IMR-90 (cell line): ENCODE measurements at regions not wholly inside any gene's neighbourhood (a gene's known extent, or its start where the extent isn't known, plus 50 kb on each side); places are given as distances from the start of the nearest gene placed in this dataset.

Experiments
- ATAC-seq: fragments of 200-7000 bp; cut with Tn5 transposase; 2 replicates; pipeline ENCODE4 v1.9.1; 2020; ENCODE audit warnings: low read depth, mild to moderate bottlenecking, moderate library complexity
- BruUV-seq: library from RNA; stranded (reverse); fragments of 400-500 nt; replicated peaks from 2 replicates; lab custom pipeline; 2021; lab: Mats Ljungman, UMichigan
- CTCF ChIA-PET: fragments of 300-600 bp; formaldehyde crosslinking; extraction: SDS; loops from one replicate; lab custom pipeline; 2021; ENCODE audit warnings: antibody characterized with exemption; lab: Yijun Ruan, JAX
- POLR2A ChIA-PET: fragments of 300-600 bp; sonication (Branson Sonifier 250); formaldehyde crosslinking; loops from one replicate; lab custom pipeline; 2022; ENCODE audit warnings: antibody characterized with exemption; ENCODE audit not compliant: unreplicated experiment; lab: Charles Lee
- DNase-seq: peaks from one replicate; pipeline ENCODE4 v3.0.0; 2013
- H2AFZ ChIP-seq: replicated peaks from 2 replicates; pipeline ENCODE3; 2013; ENCODE audit warnings: low read length, mild to moderate bottlenecking; ENCODE audit not compliant: poor library complexity
- H2AK5ac ChIP-seq: 2 replicates; pipeline ENCODE4 v1.6.1; 2013; ENCODE audit warnings: low read depth, low read length, inconsistent platforms
- H2AK9ac ChIP-seq: replicated peaks from 2 replicates; pipeline ENCODE3; 2013; ENCODE audit warnings: mild to moderate bottlenecking, low read depth, low read length, moderate library complexity; ENCODE audit not compliant: poor library complexity
- H2BK120ac ChIP-seq: 2 replicates; pipeline ENCODE4 v1.6.1; 2013; ENCODE audit warnings: low read depth, low read length, inconsistent platforms
- H2BK15ac ChIP-seq: 3 replicates; pipeline ENCODE4 v1.6.1; 2013; ENCODE audit warnings: low read depth, low read length, inconsistent platforms
- H2BK20ac ChIP-seq: 2 replicates; pipeline ENCODE4 v1.6.1; 2013; ENCODE audit warnings: low read depth, mild to moderate bottlenecking, inconsistent platforms, low read length, moderate library complexity
- H2BK5ac ChIP-seq: 2 replicates; pipeline ENCODE4 v1.6.1; 2013; ENCODE audit warnings: mild to moderate bottlenecking, low read depth, low read length, inconsistent platforms; ENCODE audit not compliant: poor library complexity, severe bottlenecking
- H3K14ac ChIP-seq: replicated peaks from 2 replicates; pipeline ENCODE4 v1.6.1; 2013; ENCODE audit warnings: low read depth, low read length, inconsistent platforms
- H3K18ac ChIP-seq: 2 replicates; pipeline ENCODE4 v1.6.1; 2013; ENCODE audit warnings: low read depth, low read length, control low read depth
- H3K23ac ChIP-seq: 2 replicates; pipeline ENCODE4 v1.6.1; 2013; ENCODE audit warnings: low read depth, low read length, inconsistent platforms
- H3K27ac ChIP-seq: 2 replicates; pipeline ENCODE4 v1.5.1; 2013; ENCODE audit warnings: mild to moderate bottlenecking, control low read depth, low read length; ENCODE audit not compliant: insufficient read depth
- H3K27me3 ChIP-seq: 2 replicates; pipeline ENCODE4 v1.6.1; 2013; ENCODE audit warnings: low read length; ENCODE audit not compliant: control insufficient read depth, insufficient read depth
- H3K36me3 ChIP-seq: 2 replicates; pipeline ENCODE4 v1.6.1; 2013; ENCODE audit warnings: low read length, mixed read lengths; ENCODE audit not compliant: control insufficient read depth, insufficient read depth
- H3K4ac ChIP-seq: 2 replicates; pipeline ENCODE4 v1.6.1; 2013; ENCODE audit warnings: low read depth, low read length, inconsistent platforms
- H3K4me1 ChIP-seq: 2 replicates; pipeline ENCODE4 v1.6.1; 2013; ENCODE audit warnings: low read length, mixed read lengths; ENCODE audit not compliant: control insufficient read depth, insufficient read depth
- H3K4me2 ChIP-seq: 2 replicates; pipeline ENCODE4 v1.6.1; 2013; ENCODE audit warnings: low read depth, mild to moderate bottlenecking, control low read depth, low read length, moderate library complexity
- H3K4me3 ChIP-seq: 2 replicates; pipeline ENCODE4 v1.5.1; 2013; ENCODE audit warnings: low read depth, mild to moderate bottlenecking, control low read depth, low read length, moderate library complexity; ENCODE audit not compliant: insufficient read depth
- H3K56ac ChIP-seq: 2 replicates; pipeline ENCODE4 v1.6.1; 2013; ENCODE audit warnings: low read length, inconsistent platforms; ENCODE audit not compliant: insufficient read depth; ENCODE audit errors: extremely low read depth
- H3K79me1 ChIP-seq, 2 experiments: 2 replicates each; pipeline ENCODE4 v1.6.1; 2013; ENCODE audit warnings: low read length in 2 of 2, inconsistent platforms in 1 of 2, low read depth in 1 of 2
- H3K9ac ChIP-seq: 2 replicates; pipeline ENCODE4 v1.6.1; 2013; ENCODE audit warnings: low read depth, low read length, control low read depth
- H3K9me1 ChIP-seq: 2 replicates; pipeline ENCODE4 v1.6.1; 2013; ENCODE audit warnings: low read length, inconsistent platforms; ENCODE audit not compliant: insufficient read depth
- H3K9me3 ChIP-seq: 2 replicates; pipeline ENCODE4 v1.6.1; 2013; ENCODE audit warnings: low read length; ENCODE audit not compliant: control insufficient read depth, insufficient read depth
- H4K20me1 ChIP-seq: 2 replicates; pipeline ENCODE4 v1.6.1; 2013; ENCODE audit warnings: low read length, inconsistent platforms; ENCODE audit not compliant: insufficient read depth
- H4K5ac ChIP-seq: 2 replicates; pipeline ENCODE4 v1.6.1; 2013; ENCODE audit warnings: mild to moderate bottlenecking, low read depth, low read length, control low read depth
- H4K8ac ChIP-seq, 2 experiments: 2 replicates each; pipeline ENCODE4 v1.6.1; 2013; ENCODE audit warnings: low read depth in 2 of 2, low read length in 2 of 2, control low read depth in 1 of 2, inconsistent platforms in 1 of 2
- H4K91ac ChIP-seq: 2 replicates; pipeline ENCODE4 v1.6.1; 2013; ENCODE audit warnings: low read depth, low read length, inconsistent platforms; ENCODE audit not compliant: insufficient read depth
- CEBPB ChIP-seq: IDR thresholded peaks from 2 replicates; pipeline ENCODE4 v1.6.1; 2012; ENCODE audit warnings: low read depth, low read length, improper control_type of control experiment
- MAFK ChIP-seq: IDR thresholded peaks from 2 replicates; pipeline ENCODE4 v1.6.1; 2012; ENCODE audit warnings: low read depth, low read length, improper control_type of control experiment
- MXI1 ChIP-seq: IDR thresholded peaks from 2 replicates; pipeline ENCODE4 v1.6.1; 2012; ENCODE audit warnings: low read depth, mild to moderate bottlenecking, low read length, moderate library complexity, borderline replicate concordance
- NFE2L2 ChIP-seq: fragments of 150-350 bp; IDR thresholded peaks from 2 replicates; pipeline ENCODE4 v1.6.1; 2016; ENCODE audit warnings: low read depth, mild to moderate bottlenecking, low read length
- WGBS, 2 experiments: methylation state at CpG; one replicate each; pipeline versions ENCODE4 v1.1.5 to v1.1.7; 2013; ENCODE audit warnings: missing lambda C conversion rate in 2 of 2; ENCODE audit not compliant: insufficient read length in 1 of 2; ENCODE audit errors: extremely low coverage in 2 of 2; 5-methylcytosine and 5-hydroxymethylcytosine counted together
- dilution Hi-C: fragments of 300-500 bp; cut with HindIII; formaldehyde crosslinking; loops from one replicate; pipeline ENCODE4 v1.14.3; 2018; ENCODE audit warnings: low sequenced_read_pairs; ENCODE audit not compliant: unreplicated experiment
- in situ Hi-C: fragments of 300-500 bp; cut with MboI; formaldehyde crosslinking; loops from 3 replicates; pipeline ENCODE4 v1.14.3; 2019; ENCODE audit warnings: low sequenced_read_pairs, inconsistent platforms, mixed read lengths
- intact Hi-C: fragments of 100-400 bp; cut with micrococcal nuclease; formaldehyde crosslinking; loops from 2 replicates; pipeline ENCODE4 v1.10.0; 2022

GRCh38 chr6:87815449-87815848 lies 113.4 kb upstream of the AKIRIN2 start:
- intact Hi-C loops: no loop called here
- TF ChIP-seq MXI1 (no peak), CEBPB (no peak), MAFK (no peak), NFE2L2 (no peak)

More at GRCh38 chr6:87815449-87815848, 113.4 kb upstream of the AKIRIN2 start:
- no peaks in the 10 kb centered on the region for H3K9me1 ChIP-seq
- no peak overlapping the region for H2AFZ ChIP-seq
- H4K5ac ChIP-seq: no peak overlapping the region
- no peak overlapping the region for H2BK120ac ChIP-seq
- H2BK5ac ChIP-seq: no peak overlapping the region
- no peak overlapping the region for H3K27ac ChIP-seq
- H2BK15ac ChIP-seq: no peak overlapping the region
- H4K20me1 ChIP-seq: no peaks in the 10 kb centered on the region
- H3K4me1 ChIP-seq: no peaks in the 10 kb centered on the region
- dilution Hi-C loops (no loop called here), in situ Hi-C loops (no loop called here)
- no peak overlapping the region for H3K9ac ChIP-seq
- ATAC-seq: no peak
- H3K14ac ChIP-seq: no peak overlapping the region
- no TSS peak for BruUV-seq
- H3K23ac ChIP-seq: no peak overlapping the region
- no peak overlapping the region for H4K8ac ChIP-seq
- no CpG with 5 or more reads among the region's 1 CpG for WGBS, 2 experiments
- no peak overlapping the region for H4K91ac ChIP-seq
- no peaks in the 10 kb centered on the region for H3K79me1 ChIP-seq
- no peak overlapping the region for H3K4me3 ChIP-seq
- CTCF ChIA-PET: interaction anchor here (0.6 kb wide), 2 partner anchors 9 to 164 kb away, joined by 3 to 4 read pairs; no protein-coding TSS in a partner anchor
- H3K56ac ChIP-seq: no peak overlapping the region
- POLR2A ChIA-PET: no interaction called here
- peaks cover 8% of the 10 kb centered on the region for H3K27me3 ChIP-seq
- no peaks in the 10 kb centered on the region for H3K9me3 ChIP-seq
- H3K36me3 ChIP-seq: no peaks in the 10 kb centered on the region
- no peak overlapping the region for H2BK20ac ChIP-seq
- H3K4me2 ChIP-seq: no peak overlapping the region
- H3K18ac ChIP-seq: no peak overlapping the region
- no peak overlapping the region for H3K4ac ChIP-seq
- H2AK5ac ChIP-seq: no peak overlapping the region
- no peak overlapping the region for H2AK9ac ChIP-seq
- DNase-seq: no peak
